Osteocyte (in vitro differentiated cells): ENCODE measurements at regions not wholly inside any gene's neighbourhood (a gene's known extent, or its start where the extent isn't known, plus 50 kb on each side); places are given as distances from the start of the nearest gene placed in this dataset.

Experiments used
- DNase-seq: peaks from one replicate; pipeline ENCODE4 v3.0.0; 2021; ENCODE audit warnings: mixed read lengths; ENCODE audit not compliant: unreplicated experiment; ENCODE audit errors: extremely low spot score
- H3K27ac Mint-ChIP-seq: one replicate; pipeline ENCODE4 v1.8.0; 2021; ENCODE audit warnings: mild to moderate bottlenecking, mixed read lengths; ENCODE audit not compliant: unreplicated experiment
- H3K27me3 Mint-ChIP-seq: one replicate; pipeline ENCODE4 v1.8.0; 2021; ENCODE audit warnings: mixed read lengths; ENCODE audit not compliant: unreplicated experiment
- H3K36me3 Mint-ChIP-seq: one replicate; pipeline ENCODE4 v1.8.0; 2021; ENCODE audit warnings: mixed read lengths; ENCODE audit not compliant: unreplicated experiment
- H3K4me1 Mint-ChIP-seq: one replicate; pipeline ENCODE4 v1.8.0; 2021; ENCODE audit warnings: mixed read lengths; ENCODE audit not compliant: unreplicated experiment
- H3K4me3 Mint-ChIP-seq: one replicate; pipeline ENCODE4 v1.8.0; 2021; ENCODE audit warnings: mild to moderate bottlenecking, moderate library complexity, mixed read lengths; ENCODE audit not compliant: unreplicated experiment
- H3K9me3 Mint-ChIP-seq: one replicate; pipeline ENCODE4 v1.8.0; 2021; ENCODE audit warnings: mixed read lengths; ENCODE audit not compliant: unreplicated experiment
- CTCF ChIP-seq: fragments of 200-600 bp; sonication (generic); IDR thresholded peaks from 2 replicates; pipeline ENCODE4 v1.5.0; 2021; ENCODE audit warnings: antibody characterized with exemption, mild to moderate bottlenecking, moderate library complexity

GRCh38 chr10:10366836-10367235 is 650.8 kb upstream of the CELF2 start:
- DNase-seq: no peak
- Mint-ChIP-seq H3K9me3 (no peaks in the 10 kb centered on the region), H3K4me1 (no peaks in the 10 kb centered on the region), H3K27ac (no peak overlapping the region), H3K27me3 (peaks cover 15% of the 10 kb centered on the region), H3K4me3 (no peak overlapping the region), H3K36me3 (no peaks in the 10 kb centered on the region)
- TF ChIP-seq CTCF: no peak

GRCh38 chr10:10367264-10367663 is 650.4 kb upstream of the CELF2 start:
- no peak for TF ChIP-seq CTCF
- H3K4me3 Mint-ChIP-seq: no peak overlapping the region
- H3K4me1 Mint-ChIP-seq: no peaks in the 10 kb centered on the region
- no peak overlapping the region for H3K27ac Mint-ChIP-seq
- no peak for DNase-seq
- H3K36me3 Mint-ChIP-seq: no peaks in the 10 kb centered on the region
- H3K9me3 Mint-ChIP-seq: no peaks in the 10 kb centered on the region
- H3K27me3 Mint-ChIP-seq: peaks cover 12% of the 10 kb centered on the region

GRCh38 chr10:10368951-10369576 is 648.6 kb upstream of the CELF2 start:
- no peaks in the 10 kb centered on the region for H3K4me1 Mint-ChIP-seq
- no peak overlapping the region for H3K27ac Mint-ChIP-seq
- DNase-seq: no peak
- no peak overlapping the region for H3K4me3 Mint-ChIP-seq
- TF ChIP-seq CTCF: no peak
- peaks cover 8% of the 10 kb centered on the region for H3K27me3 Mint-ChIP-seq
- no peaks in the 10 kb centered on the region for H3K9me3 Mint-ChIP-seq
- H3K36me3 Mint-ChIP-seq: no peaks in the 10 kb centered on the region

- H3K9me3 Mint-ChIP-seq: peaks cover 3% of the 10 kb centered on the region
- no peak overlapping the region for H3K4me3 Mint-ChIP-seq
- no peaks in the 10 kb centered on the region for H3K36me3 Mint-ChIP-seq
- H3K27me3 Mint-ChIP-seq: peaks cover 4% of the 10 kb centered on the region
- TF ChIP-seq CTCF: no peak
- no peaks in the 10 kb centered on the region for H3K4me1 Mint-ChIP-seq
- H3K27ac Mint-ChIP-seq: no peak overlapping the region
- no peak for DNase-seq
Observed at GRCh38 chr10:10385831-10386230, 631.8 kb upstream of the CELF2 start.

- no peak for DNase-seq
- Mint-ChIP-seq H3K4me1 (no peaks in the 10 kb centered on the region), H3K27ac (no peak overlapping the region), H3K27me3 (peaks cover 10% of the 10 kb centered on the region), H3K4me3 (no peak overlapping the region), H3K36me3 (no peaks in the 10 kb centered on the region), H3K9me3 (peaks cover 6% of the 10 kb centered on the region)
- no peak for TF ChIP-seq CTCF
Observed at GRCh38 chr10:10389182-10389581, 628.5 kb upstream of the CELF2 start.
